ENCODE measurements at regions not wholly inside any gene's neighbourhood (a gene's known extent, or its start where the extent isn't known, plus 50 kb on each side); places are given as distances from the start of the nearest gene placed in this dataset.

DNA sequence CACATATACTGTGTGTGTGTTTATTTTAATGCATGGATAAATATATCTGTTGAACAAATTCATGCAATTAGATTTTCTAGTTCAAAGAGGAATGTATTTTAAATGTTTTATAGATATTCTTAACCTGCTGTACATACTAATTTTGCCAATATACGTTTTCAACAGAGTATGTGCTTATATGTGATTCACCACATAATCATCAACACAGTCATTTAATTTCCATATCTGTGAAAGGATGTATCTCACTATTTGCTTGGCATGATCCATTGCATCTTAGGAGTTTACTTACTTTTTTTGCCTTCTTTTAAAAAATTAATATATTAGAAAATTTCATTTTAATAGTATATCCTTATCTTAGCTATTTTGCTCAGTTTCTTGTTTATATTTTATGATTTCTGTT is 902.3 kb upstream of the CITED2 start:
- TF ChIP-seq, protein P1, sequence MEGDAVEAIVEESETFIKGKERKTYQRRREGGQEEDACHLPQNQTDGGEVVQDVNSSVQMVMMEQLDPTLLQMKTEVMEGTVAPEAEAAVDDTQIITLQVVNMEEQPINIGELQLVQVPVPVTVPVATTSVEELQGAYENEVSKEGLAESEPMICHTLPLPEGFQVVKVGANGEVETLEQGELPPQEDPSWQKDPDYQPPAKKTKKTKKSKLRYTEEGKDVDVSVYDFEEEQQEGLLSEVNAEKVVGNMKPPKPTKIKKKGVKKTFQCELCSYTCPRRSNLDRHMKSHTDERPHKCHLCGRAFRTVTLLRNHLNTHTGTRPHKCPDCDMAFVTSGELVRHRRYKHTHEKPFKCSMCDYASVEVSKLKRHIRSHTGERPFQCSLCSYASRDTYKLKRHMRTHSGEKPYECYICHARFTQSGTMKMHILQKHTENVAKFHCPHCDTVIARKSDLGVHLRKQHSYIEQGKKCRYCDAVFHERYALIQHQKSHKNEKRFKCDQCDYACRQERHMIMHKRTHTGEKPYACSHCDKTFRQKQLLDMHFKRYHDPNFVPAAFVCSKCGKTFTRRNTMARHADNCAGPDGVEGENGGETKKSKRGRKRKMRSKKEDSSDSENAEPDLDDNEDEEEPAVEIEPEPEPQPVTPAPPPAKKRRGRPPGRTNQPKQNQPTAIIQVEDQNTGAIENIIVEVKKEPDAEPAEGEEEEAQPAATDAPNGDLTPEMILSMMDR (IDR thresholded peaks at IDR 0.05): no peak
- no peak for TF ChIP-seq POLR2A (IDR thresholded peaks at IDR 0.05)
